RWPE1 (cell line): ENCODE measurements at regions not wholly inside any gene's neighbourhood (a gene's known extent, or its start where the extent isn't known, plus 50 kb on each side); places are given as distances from the start of the nearest gene placed in this dataset.
"Not testable (repeated sequence)": the region's sequence is repeated elsewhere in the genome, so short reads cannot be mapped to it uniquely, and the experiment has no call there.

ENCODE experiments used
- CTCF ChIA-PET: fragments of 350-600 bp; sonication (Branson Sonifier 250); formaldehyde crosslinking; extraction: SDS; loops from one replicate; lab custom pipeline; 2021; lab: Yijun Ruan, JAX
- POLR2A ChIA-PET: fragments of 400-600 bp; formaldehyde crosslinking; extraction: SDS; loops from one replicate; lab custom pipeline; 2020; ENCODE audit warnings: antibody characterized with exemption; ENCODE audit not compliant: low non-redundant PET; lab: Yijun Ruan, JAX
- DNase-seq: peaks from one replicate; pipeline ENCODE4 v3.0.0; 2012; ENCODE audit warnings: low spot score
- H3K27ac ChIP-seq: fragments of 450-650 bp; 2 replicates; pipeline ENCODE4 v1.5.1; 2017
- CTCF ChIP-seq: fragments of 450-650 bp; conservative IDR thresholded peaks from 2 replicates; pipeline ENCODE4 v1.5.1; 2017; ENCODE audit warnings: low read depth, mild to moderate bottlenecking

GRCh38 chr18:55687106-55687505 is 99.1 kb upstream of the TCF4 start:
- ChIA-PET POLR2A (no interaction called here), CTCF (no interaction called here)
- no peak overlapping the region for H3K27ac ChIP-seq
- TF ChIP-seq CTCF, result no peak
- DNase-seq, result no peak

- ChIA-PET CTCF (no interaction called here), POLR2A (no interaction called here)
- no peak overlapping the region for H3K27ac ChIP-seq
- no peak for TF ChIP-seq CTCF
- DNase-seq, result no peak
Measured at GRCh38 chr18:55685638-55686037, 97.6 kb upstream of the TCF4 start.

- no peak for DNase-seq
- no peak for TF ChIP-seq CTCF
- ChIA-PET POLR2A (no interaction called here), CTCF (no interaction called here)
- H3K27ac ChIP-seq, result no peak overlapping the region
Measured at GRCh38 chr18:55672574-55673361, 84.8 kb upstream of the TCF4 start.

DNA sequence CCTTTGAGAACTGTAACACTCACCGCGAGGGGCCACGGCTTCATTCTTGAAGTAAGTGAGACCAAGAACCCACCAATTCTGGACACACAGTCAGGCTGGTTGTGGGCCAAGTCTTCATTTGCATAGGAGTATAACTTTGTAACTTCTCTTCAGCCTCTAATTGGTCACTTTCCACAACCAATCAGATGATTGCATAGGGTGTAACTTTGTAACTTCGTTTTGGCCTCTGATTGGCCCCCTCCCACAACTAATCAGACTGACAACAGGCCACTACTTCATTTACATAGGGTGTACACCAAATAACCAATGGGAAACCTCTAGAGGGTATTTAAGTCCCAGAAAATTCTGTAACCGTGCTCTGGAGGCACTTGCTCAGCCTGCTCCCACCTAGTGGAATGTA is 77.5 kb upstream of the TCF4 start:
- no peak for DNase-seq
- no peak overlapping the region for H3K27ac ChIP-seq
- POLR2A ChIA-PET, result no interaction called here
- TF ChIP-seq CTCF, result no peak
- CTCF ChIA-PET, result no interaction called here

GRCh38 chr18:55664758-55665400 is 76.9 kb upstream of the TCF4 start:
- POLR2A ChIA-PET, CTCF ChIA-PET, DNase-seq, H3K27ac ChIP-seq: not testable (repeated sequence)

DNA sequence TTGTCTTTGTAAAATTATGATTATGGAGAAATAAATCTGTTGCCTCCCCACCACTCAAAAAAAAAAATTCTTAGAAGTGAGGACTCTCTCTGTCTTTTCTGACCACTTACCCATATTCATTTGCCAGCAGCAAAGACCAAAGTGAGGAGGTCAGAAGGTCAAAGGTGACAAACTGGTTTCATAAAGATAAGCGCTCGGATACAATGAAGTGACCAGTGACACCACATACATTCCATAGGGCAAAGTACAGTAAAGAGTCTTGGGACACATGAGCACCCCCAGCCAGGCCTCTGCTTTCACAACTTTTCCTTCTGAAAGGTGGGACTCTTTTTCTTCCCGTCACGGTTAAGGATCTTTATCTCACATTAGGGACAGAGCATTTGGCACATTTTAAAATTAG is 75.9 kb upstream of the TCF4 start:
- no peak for TF ChIP-seq CTCF
- POLR2A ChIA-PET, result no interaction called here
- DNase-seq, result no peak
- H3K27ac ChIP-seq, result no peak overlapping the region
- CTCF ChIA-PET, result no interaction called here

DNA sequence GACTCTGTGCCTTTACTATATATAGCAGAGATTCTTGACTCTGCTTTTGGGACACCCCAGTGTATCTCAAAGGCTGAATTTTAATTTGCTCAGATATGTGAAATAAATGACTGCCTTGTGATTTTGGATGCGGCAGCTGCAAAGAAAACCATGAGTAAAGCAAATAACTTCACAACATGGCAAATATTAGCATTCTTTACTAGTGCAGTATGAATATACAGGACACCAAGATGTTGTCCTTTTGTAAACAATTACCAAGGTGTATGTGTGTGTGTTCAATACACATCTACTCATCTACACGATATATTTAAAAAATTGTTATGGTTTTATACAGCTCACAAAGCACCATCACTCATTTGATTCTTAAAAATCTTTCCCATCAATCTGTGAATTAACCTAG is 70.6 kb upstream of the TCF4 start:
- no peak for TF ChIP-seq CTCF
- no peak for DNase-seq
- ChIA-PET CTCF (interaction anchor here (0.6 kb wide), 1 partner anchor 228 kb away, joined by 3 read pairs; no protein-coding TSS in a partner anchor), POLR2A (no interaction called here)
- H3K27ac ChIP-seq, result no peak overlapping the region
